KMS-11 (cell line): ENCODE measurements at regions not wholly inside any gene's neighbourhood (a gene's known extent, or its start where the extent isn't known, plus 50 kb on each side); places are given as distances from the start of the nearest gene placed in this dataset.
"Not testable (repeated sequence)": the region's sequence is repeated elsewhere in the genome, so short reads cannot be mapped to it uniquely, and the experiment has no call there.

ENCODE experiments used
- H2AFZ ChIP-seq: fragments of 200-600 bp; sonication (generic); 2 replicates; pipeline ENCODE4 v1.6.1; 2016; ENCODE audit warnings: antibody characterized with exemption, mixed run types, low read depth
- H3K27ac ChIP-seq: fragments of 200-600 bp; sonication (generic); 2 replicates; pipeline ENCODE4 v1.6.1; 2016; ENCODE audit warnings: mild to moderate bottlenecking, mixed run types
- H3K27me3 ChIP-seq: fragments of 200-600 bp; sonication (generic); 2 replicates; pipeline ENCODE4 v1.6.1; 2017; ENCODE audit warnings: mild to moderate bottlenecking, low read depth, mixed run types, moderate library complexity; ENCODE audit not compliant: insufficient read depth
- H3K36me3 ChIP-seq: fragments of 200-600 bp; sonication (generic); 2 replicates; pipeline ENCODE4 v1.6.1; 2017; ENCODE audit warnings: mild to moderate bottlenecking, mixed run types; ENCODE audit not compliant: insufficient read depth
- H3K4me1 ChIP-seq: fragments of 200-600 bp; sonication (generic); 2 replicates; pipeline ENCODE4 v1.6.1; 2016; ENCODE audit warnings: mild to moderate bottlenecking, low read depth, mixed run types; ENCODE audit not compliant: poor library complexity, severe bottlenecking
- H3K4me2 ChIP-seq: fragments of 200-600 bp; sonication (generic); 2 replicates; pipeline ENCODE4 v1.7.0; 2016; ENCODE audit warnings: mild to moderate bottlenecking, mixed run types
- H3K4me3 ChIP-seq: fragments of 200-600 bp; sonication (generic); IDR thresholded peaks from 2 replicates; pipeline ENCODE4 v1.6.1; 2017; ENCODE audit warnings: low read depth, low read length, mixed read lengths; ENCODE audit not compliant: insufficient read depth
- H3K79me2 ChIP-seq: fragments of 200-600 bp; sonication (generic); 2 replicates; pipeline ENCODE4 v1.6.1; 2016; ENCODE audit warnings: low read depth, mixed run types; ENCODE audit not compliant: insufficient read depth
- H3K9ac ChIP-seq: fragments of 200-600 bp; sonication (generic); 2 replicates; pipeline ENCODE4 v1.6.1; 2016; ENCODE audit warnings: mild to moderate bottlenecking, mixed run types
- H4K20me1 ChIP-seq: fragments of 200-600 bp; sonication (generic); 2 replicates; pipeline ENCODE4 v1.6.1; 2016; ENCODE audit warnings: mild to moderate bottlenecking, mixed run types; ENCODE audit not compliant: insufficient read depth
- CTCF ChIP-seq: fragments of 200-600 bp; sonication (generic); conservative IDR thresholded peaks from 2 replicates; pipeline ENCODE4 v1.6.1; 2017; ENCODE audit warnings: low read depth, mild to moderate bottlenecking, antibody characterized with exemption, low read length, moderate library complexity, mixed read lengths

GRCh38 chr1:105442901-105443300, 1613.6 kb upstream of the PRMT6 start:
- no peak overlapping the region for H2AFZ ChIP-seq
- no peaks in the 10 kb centered on the region for H4K20me1 ChIP-seq
- no peaks in the 10 kb centered on the region for H3K4me1 ChIP-seq
- H3K4me3 ChIP-seq = no peak overlapping the region
- H3K36me3 ChIP-seq = no peaks in the 10 kb centered on the region
- H3K4me2 ChIP-seq = no peak overlapping the region
- no peak overlapping the region for H3K9ac ChIP-seq
- H3K79me2 ChIP-seq = no peaks in the 10 kb centered on the region
- TF ChIP-seq CTCF = no peak
- H3K27me3 ChIP-seq = no peaks in the 10 kb centered on the region
- H3K27ac ChIP-seq = no peak overlapping the region

- TF ChIP-seq CTCF = no peak
- Histone ChIP-seq H2AFZ (no peak overlapping the region), H3K27me3 (no peaks in the 10 kb centered on the region), H3K27ac (no peak overlapping the region), H3K9ac (no peak overlapping the region), H3K36me3 (no peaks in the 10 kb centered on the region), H3K79me2 (no peaks in the 10 kb centered on the region), H4K20me1 (no peaks in the 10 kb centered on the region), H3K4me1 (no peaks in the 10 kb centered on the region), H3K4me3 (no peak overlapping the region), H3K4me2 (no peak overlapping the region)
These were observed 1596.7 kb upstream of the PRMT6 start for GRCh38 chr1:105459759-105460158.

GRCh38 chr1:105462308-105462707, 1594.2 kb upstream of the PRMT6 start:
- no peak for TF ChIP-seq CTCF
- Histone ChIP-seq H3K9ac (no peak overlapping the region), H3K4me1 (no peaks in the 10 kb centered on the region), H2AFZ (no peak overlapping the region), H3K4me2 (no peak overlapping the region), H3K4me3 (no peak overlapping the region), H3K36me3 (no peaks in the 10 kb centered on the region), H3K27ac (no peak overlapping the region), H4K20me1 (no peaks in the 10 kb centered on the region), H3K79me2 (no peaks in the 10 kb centered on the region), H3K27me3 (no peaks in the 10 kb centered on the region)

- H3K36me3 ChIP-seq = no peaks in the 10 kb centered on the region
- no peak overlapping the region for H2AFZ ChIP-seq
- H3K79me2 ChIP-seq = no peaks in the 10 kb centered on the region
- H4K20me1 ChIP-seq = no peaks in the 10 kb centered on the region
- TF ChIP-seq CTCF = no peak
- H3K4me1 ChIP-seq = no peaks in the 10 kb centered on the region
- H3K9ac ChIP-seq = no peak overlapping the region
- no peaks in the 10 kb centered on the region for H3K27me3 ChIP-seq
- no peak overlapping the region for H3K4me3 ChIP-seq
- H3K4me2 ChIP-seq = no peak overlapping the region
- no peak overlapping the region for H3K27ac ChIP-seq
These were observed 1588.9 kb upstream of the PRMT6 start for GRCh38 chr1:105467549-105467948.

GRCh38 chr1:105470541-105470940, 1585.9 kb upstream of the PRMT6 start:
- not testable (repeated sequence) for H4K20me1 ChIP-seq, H3K27me3 ChIP-seq, H3K36me3 ChIP-seq, H3K79me2 ChIP-seq, H2AFZ ChIP-seq, H3K4me1 ChIP-seq, H3K4me3 ChIP-seq, H3K27ac ChIP-seq, H3K9ac ChIP-seq, H3K4me2 ChIP-seq
